MCF 10A (cell line): ENCODE measurements at regions not wholly inside any gene's neighbourhood (a gene's known extent, or its start where the extent isn't known, plus 50 kb on each side); places are given as distances from the start of the nearest gene placed in this dataset.

Experiments
- BruUV-seq: library from RNA; stranded (reverse); fragments of 400-500 nt; replicated peaks from 2 replicates; lab custom pipeline; 2021; lab: Mats Ljungman, UMichigan
- CTCF ChIA-PET: fragments of 300-600 bp; sonication (Branson Sonifier 250); formaldehyde crosslinking; extraction: SDS; loops from one replicate; lab custom pipeline; 2021; ENCODE audit warnings: antibody characterized with exemption, inconsistent platforms; lab: Yijun Ruan, JAX
- POLR2A ChIA-PET: fragments of 300-600, 350-650 bp; sonication (Branson Sonifier 250); formaldehyde crosslinking; extraction: SDS; loops from one replicate; lab custom pipeline; 2020; ENCODE audit warnings: antibody characterized with exemption, inconsistent platforms; lab: Yijun Ruan, JAX
- DNase-seq: peaks from one replicate; pipeline ENCODE4 v3.0.0-alpha.2; 2018; ENCODE audit not compliant: unreplicated experiment
- H3K27ac Mint-ChIP-seq: one replicate; pipeline ENCODE4 v1.8.0; 2022; ENCODE audit warnings: mild to moderate bottlenecking, low read depth, mixed read lengths; ENCODE audit not compliant: unreplicated experiment
- H3K27me3 Mint-ChIP-seq: one replicate; pipeline ENCODE4 v1.8.0; 2022; ENCODE audit warnings: mixed read lengths; ENCODE audit not compliant: insufficient read depth, unreplicated experiment
- H3K36me3 Mint-ChIP-seq: one replicate; pipeline ENCODE4 v1.8.0; 2022; ENCODE audit warnings: mild to moderate bottlenecking, moderate library complexity, mixed read lengths; ENCODE audit not compliant: insufficient read depth, unreplicated experiment
- H3K4me1 Mint-ChIP-seq: one replicate; pipeline ENCODE4 v1.8.0; 2022; ENCODE audit warnings: mixed read lengths; ENCODE audit not compliant: insufficient read depth, unreplicated experiment
- H3K4me3 Mint-ChIP-seq: one replicate; pipeline ENCODE4 v1.8.0; 2022; ENCODE audit warnings: mild to moderate bottlenecking, moderate library complexity, mixed read lengths; ENCODE audit not compliant: unreplicated experiment
- H3K9me3 Mint-ChIP-seq: one replicate; pipeline ENCODE4 v1.8.0; 2022; ENCODE audit warnings: mixed read lengths; ENCODE audit not compliant: unreplicated experiment
- CTCF ChIP-seq: fragments of 200-600 bp; IDR thresholded peaks from one replicate; pipeline ENCODE4 v1.8.0; 2022; ENCODE audit warnings: antibody characterized with exemption, mild to moderate bottlenecking; ENCODE audit not compliant: unreplicated experiment
- intact Hi-C: fragments of 100-400 bp; cut with micrococcal nuclease; formaldehyde crosslinking; loops from 2 replicates; pipeline ENCODE4 v1.14.1; 2022

DNA sequence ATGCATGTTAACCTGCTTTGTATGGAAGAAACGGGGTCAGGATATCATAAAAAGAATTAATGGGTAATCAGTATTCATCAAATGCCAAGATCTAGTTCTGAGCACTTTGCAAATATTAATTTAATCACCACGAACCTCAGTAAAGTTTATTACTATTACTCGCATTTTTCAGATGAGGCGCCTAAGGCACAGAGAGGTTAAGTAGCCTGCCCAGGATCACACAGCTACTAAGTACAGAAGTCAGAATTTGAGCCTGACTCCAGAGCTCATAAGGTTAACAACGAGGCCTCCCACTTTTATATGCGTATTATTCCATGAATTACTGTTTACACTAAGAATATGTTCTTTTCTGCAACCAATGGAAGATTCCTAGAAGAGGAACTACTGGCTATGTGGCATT lies 109.6 kb upstream of the KLF13 start:
- H3K9me3 Mint-ChIP-seq = no peaks in the 10 kb centered on the region
- peaks cover 19% of the 10 kb centered on the region for H3K4me1 Mint-ChIP-seq
- DNase-seq = no peak
- POLR2A ChIA-PET = interaction anchor here (0.7 to 1.1 kb wide), 4 partner anchors 35 to 112 kb away, joined by 3 to 4 read pairs (median 4); partner anchors contain the start of gene KLF13
- H3K27ac Mint-ChIP-seq = peak overlapping the region; percentile 57
- BruUV-seq = no TSS peak
- H3K4me3 Mint-ChIP-seq = peak overlapping the region; percentile 68
- intact Hi-C loops = no loop called here
- H3K36me3 Mint-ChIP-seq = peaks cover 6% of the 10 kb centered on the region
- TF ChIP-seq CTCF = no peak
- H3K27me3 Mint-ChIP-seq = no peaks in the 10 kb centered on the region
- CTCF ChIA-PET = interaction anchor here (1.4 kb wide), 1 partner anchor 358 kb away, joined by 3 read pairs; no protein-coding TSS in a partner anchor

DNA sequence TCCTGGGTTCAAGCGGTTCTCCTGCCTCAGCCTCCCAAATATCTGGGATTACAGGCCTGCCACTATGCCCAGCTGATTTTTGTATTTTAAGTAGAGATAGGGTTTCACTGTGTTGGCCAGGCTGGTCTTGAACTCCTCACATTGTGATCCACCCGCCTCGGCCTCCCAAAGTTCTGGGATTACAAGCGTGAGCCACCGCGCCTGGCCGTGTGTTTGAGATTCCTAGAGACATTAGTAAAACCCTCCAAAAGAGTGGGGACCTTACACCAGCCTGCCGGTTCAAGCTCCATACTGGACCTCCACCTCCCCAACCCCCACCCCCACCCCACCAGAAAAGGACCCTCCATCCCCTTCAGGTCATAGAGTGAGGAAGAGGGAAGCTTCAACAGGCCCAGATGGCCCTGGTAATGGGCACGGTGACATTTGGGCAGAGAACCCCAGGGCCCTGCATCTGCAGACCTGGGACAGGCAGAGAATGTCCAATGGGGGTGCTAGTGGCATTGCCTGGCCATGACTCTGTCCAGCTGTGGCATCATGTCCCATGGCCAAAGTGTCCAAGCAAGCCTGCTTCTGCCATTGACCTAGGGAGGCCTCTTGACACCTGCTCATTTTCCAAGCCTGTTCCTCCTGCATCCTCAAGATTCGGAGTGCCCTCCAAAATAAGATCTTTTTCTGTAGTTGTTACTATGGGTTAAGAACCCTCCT lies 108.9 kb upstream of the KLF13 start:
- H3K9me3 Mint-ChIP-seq = no peaks in the 10 kb centered on the region
- DNase-seq = no peak
- no TSS peak for BruUV-seq
- ChIA-PET CTCF (interaction anchor here (0.7 to 1.4 kb wide), 2 partner anchors 359 to 588 kb away, joined by 3 read pairs; no protein-coding TSS in a partner anchor), POLR2A (interaction anchor here (0.7 to 1.1 kb wide), 3 partner anchors 35 to 111 kb away, joined by 3 to 4 read pairs (median 4); partner anchors contain the start of gene KLF13)
- intact Hi-C loops = no loop called here
- no peak overlapping the region for H3K4me3 Mint-ChIP-seq
- no peaks in the 10 kb centered on the region for H3K27me3 Mint-ChIP-seq
- no peak for TF ChIP-seq CTCF
- peaks cover 6% of the 10 kb centered on the region for H3K36me3 Mint-ChIP-seq
- peaks cover 25% of the 10 kb centered on the region for H3K4me1 Mint-ChIP-seq
- no peak overlapping the region for H3K27ac Mint-ChIP-seq

DNA sequence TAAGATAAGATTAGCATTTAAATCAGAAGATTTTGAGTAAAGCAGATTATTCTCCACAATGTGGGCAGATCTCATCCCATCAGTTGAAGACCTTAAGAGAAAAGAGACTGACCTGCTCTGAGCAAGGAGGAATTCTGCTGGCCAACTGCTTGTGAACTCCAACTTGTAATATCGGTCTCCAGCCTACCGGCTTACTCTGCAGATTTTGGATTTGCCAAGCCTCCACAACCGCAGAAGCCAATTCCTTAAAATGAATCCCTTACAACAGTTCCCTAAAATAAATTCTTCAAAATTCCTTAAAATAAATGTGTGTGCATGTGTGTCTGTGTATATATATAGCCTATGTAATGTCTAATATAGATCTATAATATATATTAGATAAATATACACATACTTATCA lies 107.4 kb upstream of the KLF13 start:
- no peak overlapping the region for H3K4me3 Mint-ChIP-seq
- H3K36me3 Mint-ChIP-seq = peaks cover 6% of the 10 kb centered on the region
- ChIA-PET POLR2A (no interaction called here), CTCF (interaction anchor here (0.6 to 1.1 kb wide), 4 partner anchors 9 to 190 kb away, joined by 3 to 4 read pairs (median 3); no protein-coding TSS in a partner anchor)
- no peak for TF ChIP-seq CTCF
- no peak for DNase-seq
- H3K4me1 Mint-ChIP-seq = peaks cover 29% of the 10 kb centered on the region
- intact Hi-C loops = no loop called here
- no peaks in the 10 kb centered on the region for H3K27me3 Mint-ChIP-seq
- H3K9me3 Mint-ChIP-seq = no peaks in the 10 kb centered on the region
- no peak overlapping the region for H3K27ac Mint-ChIP-seq
- BruUV-seq = no TSS peak

DNA sequence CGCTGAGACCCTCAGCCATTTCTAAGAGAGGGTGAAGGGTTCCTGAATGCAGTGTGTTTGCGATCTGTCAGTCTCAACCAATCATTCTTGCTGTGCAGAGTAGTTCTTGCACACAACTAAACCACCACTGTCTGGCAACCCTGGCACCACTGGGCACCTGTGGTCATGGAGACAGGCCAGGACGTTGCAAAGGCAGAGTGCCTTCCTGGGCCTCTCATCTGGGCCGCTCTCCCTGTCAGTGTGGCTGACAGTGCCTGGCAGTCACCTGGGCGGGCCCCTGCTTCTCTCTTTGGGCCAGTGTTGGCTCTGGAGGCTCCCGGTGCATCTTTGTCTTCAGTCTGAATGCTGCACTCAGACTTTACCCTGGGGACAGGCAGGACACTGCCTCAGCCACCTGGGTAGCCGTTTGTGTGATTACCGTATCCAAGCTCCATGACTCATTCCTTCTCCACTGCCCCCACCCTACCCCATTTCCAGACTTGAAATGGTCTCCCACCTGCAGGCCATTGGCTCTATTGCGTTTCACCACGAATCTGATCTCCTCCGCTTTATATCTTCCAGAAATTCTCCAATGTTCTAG lies 104.6 kb upstream of the KLF13 start:
- intact Hi-C loops = no loop called here
- no peaks in the 10 kb centered on the region for H3K27me3 Mint-ChIP-seq
- no peak for DNase-seq
- TF ChIP-seq CTCF = no peak
- POLR2A ChIA-PET = no interaction called here
- CTCF ChIA-PET = interaction anchor here (1.1 kb wide), 1 partner anchor 42 kb away, joined by 3 read pairs; no protein-coding TSS in a partner anchor
- H3K9me3 Mint-ChIP-seq = no peaks in the 10 kb centered on the region
- peaks cover 14% of the 10 kb centered on the region for H3K4me1 Mint-ChIP-seq
- no peak overlapping the region for H3K4me3 Mint-ChIP-seq
- H3K36me3 Mint-ChIP-seq = peaks cover 6% of the 10 kb centered on the region
- H3K27ac Mint-ChIP-seq = no peak overlapping the region
- BruUV-seq = no TSS peak
